ENCODE measurements at regions not wholly inside any gene's neighbourhood (a gene's known extent, or its start where the extent isn't known, plus 50 kb on each side); places are given as distances from the start of the nearest gene placed in this dataset.

DNA sequence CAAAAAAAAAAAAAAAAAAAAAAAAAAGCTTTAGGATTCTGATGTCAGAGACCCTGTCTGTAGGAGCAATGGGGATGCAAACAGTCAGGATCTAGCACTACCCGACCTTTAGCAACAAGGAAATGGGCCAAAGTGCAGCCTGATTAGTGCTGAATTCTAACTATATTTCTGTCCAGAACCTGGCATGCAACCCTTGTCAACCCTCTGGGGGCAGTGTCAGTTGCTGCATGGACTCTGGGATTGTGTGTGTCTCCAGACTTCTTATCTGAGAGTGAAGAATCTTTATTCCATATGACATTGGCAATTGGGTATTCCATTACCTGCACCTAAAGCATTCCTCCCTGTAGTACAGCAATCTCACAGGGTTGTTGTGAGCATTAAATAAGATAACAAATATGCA lies 120.3 kb upstream of the CRHR1 start:
- intact Hi-C loops (cut with DNase I), result no loop called here
- WGBS, 2 donors, result 44 to 47% methylated on average over 1 of the region's 1 CpG
- Histone ChIP-seq H3K27me3 (no peaks in the 10 kb centered on the region), H3K36me3 (replicated peaks in 1 of 2; ENCODE audit: insufficient read depth in 1 of 2, low read depth in 2 of 2) (no peaks in the 10 kb centered on the region), H3K4me1 (no peaks in the 10 kb centered on the region), H3K27ac (no peak overlapping the region), H3K9me3 (no peaks in the 10 kb centered on the region), H3K4me3 (no peak overlapping the region)
- ATAC-seq (no peak), DNase-seq (no peak)
- TF ChIP-seq CTCF (IDR thresholded peaks at IDR 0.05) (no peak), POLR2A (IDR thresholded peaks at IDR 0.05) (no peak)

GRCh38 chr17:45664921-45665320 lies 119.2 kb upstream of the CRHR1 start:
- Histone ChIP-seq H3K4me3 (no peak overlapping the region), H3K36me3 (replicated peaks in 1 of 2; ENCODE audit: insufficient read depth in 1 of 2, low read depth in 2 of 2) (no peaks in the 10 kb centered on the region), H3K9me3 (no peaks in the 10 kb centered on the region), H3K27me3 (no peaks in the 10 kb centered on the region), H3K27ac (no peak overlapping the region), H3K4me1 (no peaks in the 10 kb centered on the region)
- TF ChIP-seq CTCF (IDR thresholded peaks at IDR 0.05) (no peak), POLR2A (IDR thresholded peaks at IDR 0.05) (no peak)
- WGBS, 2 donors, result 40 to 65% methylated on average over 6 of the region's 6 CpGs
- ATAC-seq (no peak), DNase-seq (no peak)
- intact Hi-C loops (cut with DNase I), result no loop called here

DNA sequence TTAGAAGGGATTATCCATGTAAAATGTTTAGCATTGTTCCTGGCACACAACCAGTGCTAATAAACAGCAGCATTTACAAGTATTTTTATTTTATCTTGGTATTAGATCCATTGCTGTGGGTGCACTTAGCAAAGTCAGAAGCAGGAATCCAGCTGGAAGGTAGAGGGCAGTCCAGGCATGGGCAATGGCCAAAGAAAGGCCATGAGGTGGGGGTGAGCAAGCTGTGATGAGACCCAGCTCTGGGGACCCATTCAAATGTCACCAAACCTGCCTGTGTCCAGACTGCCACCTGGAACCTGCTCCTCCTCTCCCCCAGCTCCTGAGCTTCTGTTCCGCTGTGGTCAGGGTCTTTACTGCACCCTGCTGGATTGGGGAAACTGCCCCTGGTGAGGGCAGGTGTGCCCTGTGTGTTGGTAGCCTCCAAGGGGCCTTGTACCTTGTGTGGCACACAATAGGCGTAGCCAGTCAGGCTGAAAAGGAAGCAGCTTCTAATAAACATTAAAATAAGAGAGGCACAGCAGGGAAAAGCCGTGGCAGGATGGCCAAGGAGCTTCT lies 118.0 kb upstream of the CRHR1 start:
- intact Hi-C loops (cut with DNase I), result no loop called here
- H3K4me3 ChIP-seq, result no peak overlapping the region
- H3K27ac ChIP-seq, result no peak overlapping the region
- TF ChIP-seq CTCF (IDR thresholded peaks at IDR 0.05), result no peak
- TF ChIP-seq POLR2A (IDR thresholded peaks at IDR 0.05), result no peak
- H3K4me1 ChIP-seq, result no peaks in the 10 kb centered on the region
- WGBS, 2 donors, result 62 to 85% methylated on average over 3 of the region's 3 CpGs
- DNase-seq (no peak), ATAC-seq (no peak)
- no peaks in the 10 kb centered on the region for H3K27me3 ChIP-seq
- H3K36me3 ChIP-seq (replicated peaks in 1 of 2; ENCODE audit: insufficient read depth in 1 of 2, low read depth in 2 of 2), result no peaks in the 10 kb centered on the region
- no peaks in the 10 kb centered on the region for H3K9me3 ChIP-seq

DNA sequence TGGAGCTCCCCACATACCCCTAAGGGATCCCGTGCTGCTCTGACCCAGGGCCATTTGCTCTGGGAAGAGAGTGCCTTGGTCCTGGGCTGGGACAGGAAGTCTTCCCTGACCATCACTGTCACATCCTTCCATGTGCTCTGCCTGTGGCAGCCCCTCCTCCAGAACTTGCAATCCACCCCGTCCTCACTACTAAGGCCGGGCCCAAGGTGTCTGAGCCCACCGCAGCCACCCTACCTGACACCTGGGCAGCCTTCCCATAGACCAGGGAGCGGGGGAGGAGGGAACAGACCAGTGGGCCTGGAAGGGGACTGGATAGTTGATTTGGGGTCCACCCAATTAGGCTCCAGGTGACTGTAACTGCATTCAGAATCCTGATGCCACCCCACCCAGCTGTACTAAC lies 117.5 kb upstream of the CRHR1 start:
- no peaks in the 10 kb centered on the region for H3K9me3 ChIP-seq
- H3K4me3 ChIP-seq, result no peak overlapping the region
- no peaks in the 10 kb centered on the region for H3K27me3 ChIP-seq
- intact Hi-C loops (cut with DNase I), result no loop called here
- no peak for DNase-seq
- TF ChIP-seq CTCF (IDR thresholded peaks at IDR 0.05) (no peak), POLR2A (IDR thresholded peaks at IDR 0.05) (no peak)
- whole genome bisulfite sequencing, 2 donors, result 60 to 72% methylated on average over 5 of the region's 5 CpGs
- no peak for ATAC-seq
- H3K36me3 ChIP-seq (replicated peaks in 1 of 2; ENCODE audit: insufficient read depth in 1 of 2, low read depth in 2 of 2), result no peaks in the 10 kb centered on the region
- no peaks in the 10 kb centered on the region for H3K4me1 ChIP-seq
- no peak overlapping the region for H3K27ac ChIP-seq

GRCh38 chr17:45667591-45668171 lies 116.4 kb upstream of the CRHR1 start:
- H3K27me3 ChIP-seq, result no peaks in the 10 kb centered on the region
- 58 to 66% methylated on average over 6 of the region's 6 CpGs for whole genome bisulfite sequencing, 2 donors
- ATAC-seq (no peak), DNase-seq (no peak)
- H3K27ac ChIP-seq, result no peak overlapping the region
- no peaks in the 10 kb centered on the region for H3K4me1 ChIP-seq
- intact Hi-C loops (cut with DNase I), result no loop called here
- no peaks in the 10 kb centered on the region for H3K36me3 ChIP-seq (replicated peaks in 1 of 2; ENCODE audit: insufficient read depth in 1 of 2, low read depth in 2 of 2)
- H3K9me3 ChIP-seq, result no peaks in the 10 kb centered on the region
- no peak for TF ChIP-seq POLR2A (IDR thresholded peaks at IDR 0.05)
- TF ChIP-seq CTCF (IDR thresholded peaks at IDR 0.05), result no peak
- H3K4me3 ChIP-seq, result no peak overlapping the region
